H1 (cell line): ENCODE measurements at regions not wholly inside any gene's neighbourhood (a gene's known extent, or its start where the extent isn't known, plus 50 kb on each side); places are given as distances from the start of the nearest gene placed in this dataset.
"Not testable (repeated sequence)": the region's sequence is repeated elsewhere in the genome, so short reads cannot be mapped to it uniquely, and the experiment has no call there.

Experiments used
- CTCF ChIA-PET: fragments of 300-600 bp; sonication (Branson Sonifier 250); formaldehyde crosslinking; loops from one replicate; lab custom pipeline; 2021; ENCODE audit not compliant: partially characterized antibody; lab: Charles Lee
- POLR2A ChIA-PET: fragments of 300-600 bp; sonication (Branson Sonifier 250); formaldehyde crosslinking; loops from one replicate; lab custom pipeline; 2021; ENCODE audit warnings: inconsistent platforms; ENCODE audit not compliant: partially characterized antibody; lab: Charles Lee
- DNase-seq, 2 experiments: peaks; one replicate each; pipeline versions ENCODE4 v3.0.0 to v3.0.0-alpha.2; 2010 to 2022; ENCODE audit warnings: low spot score in 2 of 2, low read depth in 1 of 2, mixed read lengths in 1 of 2
- FAIRE-seq: peaks from 2 replicates; lab custom pipeline; 2011; peaks lifted over from hg19 to GRCh38; lab: Jason Lieb, UNC
- H2AFZ ChIP-seq: 2 replicates; pipeline ENCODE4 v1.8.1; 2012; ENCODE audit warnings: low read length, inconsistent platforms
- H2AK5ac ChIP-seq: 2 replicates; pipeline ENCODE4 v1.6.1; 2013; ENCODE audit warnings: low read depth, low read length
- H2BK120ac ChIP-seq: replicated peaks from 2 replicates; pipeline ENCODE3; 2013; ENCODE audit warnings: low read depth, low read length, inconsistent platforms
- H2BK12ac ChIP-seq: 2 replicates; pipeline ENCODE4 v1.6.1; 2013; ENCODE audit warnings: low read depth, low read length
- H2BK15ac ChIP-seq: 2 replicates; pipeline ENCODE4 v1.6.1; 2013; ENCODE audit warnings: low read length
- H2BK20ac ChIP-seq: 2 replicates; pipeline ENCODE4 v1.6.1; 2013; ENCODE audit warnings: low read length
- H2BK5ac ChIP-seq: 2 replicates; pipeline ENCODE4 v1.6.1; 2013; ENCODE audit warnings: low read depth, low read length
- H3K14ac ChIP-seq: 2 replicates; pipeline ENCODE4 v1.6.1; 2013; ENCODE audit warnings: inconsistent platforms; ENCODE audit not compliant: insufficient read length
- H3K18ac ChIP-seq: 2 replicates; pipeline ENCODE4 v1.6.1; 2013; ENCODE audit warnings: low read length; ENCODE audit errors: extremely low read depth
- H3K23ac ChIP-seq: 2 replicates; pipeline ENCODE4 v1.6.1; 2013; ENCODE audit warnings: inconsistent platforms; ENCODE audit not compliant: insufficient read length
- H3K23me2 ChIP-seq: 2 replicates; pipeline ENCODE4 v1.6.1; 2013; ENCODE audit warnings: low read depth, low read length
- H3K27ac ChIP-seq: 2 replicates; pipeline ENCODE4 v1.6.1; 2011; ENCODE audit warnings: low read depth, low read length, inconsistent platforms
- H3K27me3 ChIP-seq, 4 experiments: replicated peaks in 1 of 4; 1 replicate in 1 of 4; 2 replicates in 3 of 4; pipeline versions ENCODE4 v1.6.1 to v1.8.1; 2011 to 2013; ENCODE audit warnings: low read length in 3 of 4, mild to moderate bottlenecking in 3 of 4, inconsistent platforms in 2 of 4, mixed read lengths in 2 of 4, moderate library complexity in 1 of 4; ENCODE audit not compliant: control insufficient read depth in 3 of 4, insufficient read depth in 3 of 4; ENCODE audit errors: extremely low read depth in 1 of 4
- H3K36me3 ChIP-seq, 4 experiments: 2 replicates each; pipeline versions ENCODE4 v1.6.1 to v1.8.1; 2011 to 2013; ENCODE audit warnings: mild to moderate bottlenecking in 4 of 4, low read length in 3 of 4, moderate library complexity in 2 of 4, control low read depth in 1 of 4, inconsistent platforms in 1 of 4; ENCODE audit not compliant: insufficient read depth in 4 of 4, control insufficient read depth in 2 of 4
- H3K4ac ChIP-seq: replicated peaks from 2 replicates; pipeline ENCODE3; 2013; ENCODE audit warnings: low read length, low read depth, mixed read lengths, inconsistent platforms; ENCODE audit not compliant: insufficient read length
- H3K4me1 ChIP-seq, 4 experiments: replicated peaks in 1 of 4; 1 replicate in 1 of 4; 2 replicates in 3 of 4; pipeline versions ENCODE4 v1.6.1 to v1.8.1; 2011 to 2013; ENCODE audit warnings: low read length in 3 of 4, inconsistent platforms in 2 of 4, mixed read lengths in 1 of 4; ENCODE audit not compliant: insufficient read depth in 4 of 4, control insufficient read depth in 3 of 4
- H3K4me2 ChIP-seq, 2 experiments: 2 replicates each; pipeline versions ENCODE4 v1.6.1 to v1.8.1; 2011 to 2013; ENCODE audit warnings: low read depth in 2 of 2, low read length in 2 of 2, control low read depth in 1 of 2, inconsistent platforms in 1 of 2, mild to moderate bottlenecking in 1 of 2; ENCODE audit not compliant: insufficient read depth in 1 of 2
- H3K4me3 ChIP-seq, 4 experiments: fragments of 200-600, 300-600 bp in 1 of 4; sonication (generic), shearing (Covaris generic), sonication (Bioruptor Twin) in 1 of 4; 2 replicates each; pipeline versions ENCODE4 v1.5.1 to v1.8.1; 2011 to 2016; ENCODE audit warnings: low read length in 4 of 4, low read depth in 3 of 4, control low read depth in 2 of 4, inconsistent platforms in 2 of 4, mild to moderate bottlenecking in 2 of 4, mixed read lengths in 1 of 4, moderate library complexity in 1 of 4; ENCODE audit not compliant: insufficient read depth in 2 of 4; ENCODE audit errors: extremely low read depth in 1 of 4
- H3K56ac ChIP-seq: replicated peaks from 2 replicates; pipeline ENCODE3; 2013; ENCODE audit warnings: low read depth, mild to moderate bottlenecking, mixed read lengths, low read length, inconsistent platforms; ENCODE audit not compliant: insufficient read length
- H3K79me1 ChIP-seq: 2 replicates; pipeline ENCODE4 v1.6.1; 2013; ENCODE audit warnings: low read depth, low read length, control low read depth
- H3K79me2 ChIP-seq, 2 experiments: 2 replicates each; pipeline versions ENCODE4 v1.6.1 to v1.8.1; 2012 to 2013; ENCODE audit warnings: low read length in 2 of 2, mild to moderate bottlenecking in 2 of 2, inconsistent platforms in 1 of 2; ENCODE audit not compliant: insufficient read depth in 2 of 2, control insufficient read depth in 1 of 2
- H3K9ac ChIP-seq, 4 experiments: replicated peaks in 1 of 4; 1 replicate in 1 of 4; 2 replicates in 3 of 4; pipeline versions ENCODE4 v1.6.1 to v1.8.1; 2011 to 2013; ENCODE audit warnings: low read depth in 3 of 4, low read length in 3 of 4, control low read depth in 2 of 4, mild to moderate bottlenecking in 2 of 4, moderate library complexity in 2 of 4, inconsistent platforms in 1 of 4; ENCODE audit errors: extremely low read depth in 1 of 4
- H3K9me3 ChIP-seq, 2 experiments: 2 replicates each; pipeline versions ENCODE4 v1.6.1 to v1.8.1; 2012 to 2013; ENCODE audit warnings: mild to moderate bottlenecking in 2 of 2, moderate library complexity in 2 of 2, control low read depth in 1 of 2, inconsistent platforms in 1 of 2, low read depth in 1 of 2, low read length in 1 of 2, mixed read lengths in 1 of 2; ENCODE audit not compliant: insufficient read depth in 2 of 2
- H4K20me1 ChIP-seq, 2 experiments: replicated peaks in 1 of 2; 2 replicates each; pipeline versions ENCODE3 to v1.8.1; 2011 to 2013; ENCODE audit warnings: inconsistent platforms in 2 of 2, low read length in 2 of 2, mild to moderate bottlenecking in 1 of 2; ENCODE audit not compliant: insufficient read depth in 2 of 2, control insufficient read depth in 1 of 2
- H4K5ac ChIP-seq: 2 replicates; pipeline ENCODE4 v1.6.1; 2013; ENCODE audit warnings: low read length, low read depth, mixed read lengths, inconsistent platforms; ENCODE audit not compliant: insufficient read length
- H4K8ac ChIP-seq: 2 replicates; pipeline ENCODE4 v1.8.0; 2013; ENCODE audit warnings: mild to moderate bottlenecking, moderate library complexity, low read length, inconsistent platforms; ENCODE audit not compliant: insufficient read depth; ENCODE audit errors: extremely low read depth
- H4K91ac ChIP-seq: replicated peaks from 2 replicates; pipeline ENCODE3; 2013; ENCODE audit warnings: low read length, mixed read lengths, inconsistent platforms; ENCODE audit not compliant: insufficient read length
- CHD2 ChIP-seq: IDR thresholded peaks from 2 replicates; pipeline ENCODE4 v1.6.1; 2012; ENCODE audit warnings: low read length, improper control_type of control experiment
- KDM4A ChIP-seq: IDR thresholded peaks from one replicate; pipeline ENCODE4 v1.7.1; 2012; ENCODE audit warnings: low read depth, mild to moderate bottlenecking, moderate library complexity, low read length, inconsistent platforms; ENCODE audit not compliant: severe bottlenecking
- SP4 ChIP-seq: IDR thresholded peaks from 2 replicates; pipeline ENCODE4 v1.6.1; 2012; ENCODE audit warnings: low read length, inconsistent platforms
- WGBS, 2 experiments: shearing (Covaris generic) in 1 of 2; methylation state at CpG; one replicate each; pipeline versions ENCODE4 v1.1.6 to v1.1.7; 2013 to 2015; ENCODE audit warnings: low lambda C conversion rate in 2 of 2, mixed read lengths in 2 of 2, inconsistent platforms in 1 of 2, low coverage in 1 of 2, missing lambda C conversion rate in 1 of 2; ENCODE audit not compliant: insufficient replicate concordance in 2 of 2, insufficient coverage in 1 of 2, insufficient read length in 1 of 2; ENCODE audit errors: extremely low coverage in 1 of 2, missing lambda C conversion rate in 1 of 2; 5-methylcytosine and 5-hydroxymethylcytosine counted together

DNA sequence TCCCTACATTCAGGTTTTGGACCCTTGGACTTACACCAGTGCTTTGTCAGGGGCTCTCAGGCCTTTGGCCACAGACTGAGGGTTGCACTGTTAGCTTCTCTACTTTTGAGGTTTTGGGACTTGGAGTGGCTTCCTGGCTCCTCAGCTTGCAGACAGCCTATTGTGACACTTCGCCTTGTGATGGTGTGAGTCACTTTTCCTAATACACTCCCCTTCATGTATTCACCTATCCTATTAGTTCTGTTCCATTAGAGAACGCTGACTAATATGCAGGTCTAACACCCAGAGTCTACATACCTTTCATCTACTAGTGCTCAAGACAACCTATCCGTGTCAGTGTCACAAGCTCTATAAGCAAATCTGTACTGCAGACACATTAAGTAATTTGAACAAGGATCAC lies 605.3 kb downstream of the KCNT2 start (continued):
- TF ChIP-seq SP4 = no peak
- TF ChIP-seq KDM4A = no peak
- TF ChIP-seq CHD2 = no peak

- WGBS, 2 experiments = 84% methylated on average over 4 of the region's 4 CpGs; no CpG with 5 or more reads in 1 of the 2 experiments
- FAIRE-seq = not testable (repeated sequence)
- CTCF ChIA-PET = interaction anchor here (0.6 to 1.8 kb wide), 3 partner anchors 9 to 1568 kb away, joined by 3 to 5 read pairs (median 3); no protein-coding TSS in a partner anchor
These were observed 605.9 kb downstream of the KCNT2 start for GRCh38 chr1:196002296-196002695.

More at GRCh38 chr1:196002296-196002695, 605.9 kb downstream of the KCNT2 start:
- DNase-seq, H3K56ac ChIP-seq, H3K4ac ChIP-seq, H3K23me2 ChIP-seq, H3K4me2 ChIP-seq, H2BK20ac ChIP-seq, H2BK15ac ChIP-seq, H4K8ac ChIP-seq, H2BK12ac ChIP-seq, H3K23ac ChIP-seq, H2AFZ ChIP-seq, H2BK120ac ChIP-seq, H3K14ac ChIP-seq, H3K79me2 ChIP-seq, H3K4me1 ChIP-seq, H3K36me3 ChIP-seq, H3K79me1 ChIP-seq, H3K4me3 ChIP-seq, H2AK5ac ChIP-seq, H4K20me1 ChIP-seq, H4K5ac ChIP-seq, H3K18ac ChIP-seq, H3K9me3 ChIP-seq, H3K27me3 ChIP-seq, H3K27ac ChIP-seq, H3K9ac ChIP-seq, H4K91ac ChIP-seq: not testable (repeated sequence)
- POLR2A ChIA-PET = interaction anchor here (0.6 kb wide), 1 partner anchor 11 kb away, joined by 3 read pairs; no protein-coding TSS in a partner anchor
- H2BK5ac ChIP-seq = peak overlapping the region; percentile 6; the same call in 1 of the 2 replicates
